Keratinocyte (primary cell): ENCODE measurements at regions not wholly inside any gene's neighbourhood (a gene's known extent, or its start where the extent isn't known, plus 50 kb on each side); places are given as distances from the start of the nearest gene placed in this dataset.
"Not testable (repeated sequence)": the region's sequence is repeated elsewhere in the genome, so short reads cannot be mapped to it uniquely, and the experiment has no call there.

Experiments used
- DNase-seq: peaks from one replicate; pipeline ENCODE4 v3.0.0-alpha.2; 2011; ENCODE audit warnings: low read depth, missing footprints, low spot score
- FAIRE-seq: peaks from 2 replicates; lab custom pipeline; 2011; peaks lifted over from hg19 to GRCh38; lab: Jason Lieb, UNC
- H2AFZ ChIP-seq: 2 replicates; pipeline ENCODE4 v1.6.0; 2012; ENCODE audit warnings: low read length, control low read depth, inconsistent platforms; ENCODE audit not compliant: control insufficient read depth
- H3K27ac ChIP-seq: 2 replicates; pipeline ENCODE4 v1.5.1; 2011; ENCODE audit warnings: low read length; ENCODE audit not compliant: control insufficient read depth, insufficient read depth
- H3K27me3 ChIP-seq: 3 replicates; pipeline ENCODE4 v1.6.0; 2011; ENCODE audit warnings: low read length; ENCODE audit not compliant: control insufficient read depth, insufficient read depth; ENCODE audit errors: extremely low read depth
- H3K36me3 ChIP-seq, 2 experiments: 2 replicates in 1 of 2; 3 replicates in 1 of 2; pipeline ENCODE4 v1.5.1; 2011; ENCODE audit warnings: low read length in 2 of 2, mild to moderate bottlenecking in 1 of 2; ENCODE audit not compliant: control insufficient read depth in 2 of 2, insufficient read depth in 2 of 2; ENCODE audit errors: extremely low read depth in 1 of 2
- H3K4me1 ChIP-seq: 3 replicates; pipeline ENCODE4 v1.5.1; 2011; ENCODE audit warnings: low read length; ENCODE audit not compliant: control insufficient read depth, insufficient read depth; ENCODE audit errors: extremely low read depth
- H3K4me2 ChIP-seq: 3 replicates; pipeline ENCODE4 v1.6.0; 2011; ENCODE audit warnings: low read depth, low read length; ENCODE audit not compliant: control insufficient read depth, insufficient read depth; ENCODE audit errors: extremely low read depth
- H3K4me3 ChIP-seq, 3 experiments: fragments of 200-600 bp in 1 of 3; sonication (generic) in 1 of 3; 2 replicates in 2 of 3; 3 replicates in 1 of 3; pipeline ENCODE4 v1.5.1; 2011 to 2016; ENCODE audit warnings: low read length in 3 of 3, mild to moderate bottlenecking in 3 of 3, control low read depth in 2 of 3, inconsistent platforms in 1 of 3, low read depth in 1 of 3, mixed read lengths in 1 of 3, mixed run types in 1 of 3, moderate library complexity in 1 of 3; ENCODE audit not compliant: control insufficient read depth in 2 of 3, insufficient read depth in 2 of 3; ENCODE audit errors: extremely low read depth in 1 of 3
- H3K79me2 ChIP-seq: 2 replicates; pipeline ENCODE4 v1.6.0; 2012; ENCODE audit warnings: low read length; ENCODE audit not compliant: control insufficient read depth, insufficient read depth
- H3K9ac ChIP-seq: 3 replicates; pipeline ENCODE4 v1.6.0; 2011; ENCODE audit warnings: low read length; ENCODE audit not compliant: control insufficient read depth, insufficient read depth; ENCODE audit errors: extremely low read depth
- H3K9me1 ChIP-seq: 3 replicates; pipeline ENCODE4 v1.6.0; 2011; ENCODE audit warnings: low read length; ENCODE audit not compliant: control insufficient read depth, insufficient read depth; ENCODE audit errors: extremely low read depth
- H3K9me3 ChIP-seq: 2 replicates; pipeline ENCODE4 v1.5.1; 2012; ENCODE audit warnings: low read depth, low read length; ENCODE audit not compliant: control insufficient read depth
- H4K20me1 ChIP-seq: 3 replicates; pipeline ENCODE4 v1.6.0; 2011; ENCODE audit warnings: low read length; ENCODE audit not compliant: control insufficient read depth, insufficient read depth; ENCODE audit errors: extremely low read depth
- dilution Hi-C: fragments of 300-500 bp; cut with MboI; formaldehyde crosslinking; loops from one replicate; pipeline ENCODE4 v1.7.0; 2020; ENCODE audit warnings: low sequenced_read_pairs; ENCODE audit not compliant: extremely low pct_ligation_motif_present

DNA sequence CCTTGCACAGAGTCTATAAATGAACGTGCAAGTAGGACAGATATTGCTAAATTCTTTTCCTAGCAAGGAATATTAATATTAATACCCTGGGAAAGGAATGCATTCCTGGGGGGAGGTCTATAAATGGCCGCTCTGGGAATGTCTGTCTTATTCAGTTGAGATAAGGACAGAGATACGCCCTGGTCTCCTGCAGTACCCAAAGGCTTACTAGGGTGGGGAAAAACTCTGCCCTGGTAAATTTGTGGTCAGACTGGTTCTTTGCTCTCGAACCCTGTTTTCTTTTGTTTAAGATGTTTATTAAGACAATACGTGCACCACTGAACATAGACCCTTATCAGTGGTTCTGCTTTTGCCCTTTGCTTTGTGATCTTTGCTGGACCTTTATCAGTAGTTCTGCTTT, 122.0 kb downstream of the ART5 start:
- H3K79me2 ChIP-seq, H3K9me3 ChIP-seq, H3K27ac ChIP-seq, H3K4me2 ChIP-seq, dilution Hi-C loops, H3K4me1 ChIP-seq, H2AFZ ChIP-seq, H3K4me3 ChIP-seq, DNase-seq, H3K9me1 ChIP-seq, H3K36me3 ChIP-seq, H3K27me3 ChIP-seq, H4K20me1 ChIP-seq, H3K9ac ChIP-seq, FAIRE-seq: not testable (repeated sequence)

DNA sequence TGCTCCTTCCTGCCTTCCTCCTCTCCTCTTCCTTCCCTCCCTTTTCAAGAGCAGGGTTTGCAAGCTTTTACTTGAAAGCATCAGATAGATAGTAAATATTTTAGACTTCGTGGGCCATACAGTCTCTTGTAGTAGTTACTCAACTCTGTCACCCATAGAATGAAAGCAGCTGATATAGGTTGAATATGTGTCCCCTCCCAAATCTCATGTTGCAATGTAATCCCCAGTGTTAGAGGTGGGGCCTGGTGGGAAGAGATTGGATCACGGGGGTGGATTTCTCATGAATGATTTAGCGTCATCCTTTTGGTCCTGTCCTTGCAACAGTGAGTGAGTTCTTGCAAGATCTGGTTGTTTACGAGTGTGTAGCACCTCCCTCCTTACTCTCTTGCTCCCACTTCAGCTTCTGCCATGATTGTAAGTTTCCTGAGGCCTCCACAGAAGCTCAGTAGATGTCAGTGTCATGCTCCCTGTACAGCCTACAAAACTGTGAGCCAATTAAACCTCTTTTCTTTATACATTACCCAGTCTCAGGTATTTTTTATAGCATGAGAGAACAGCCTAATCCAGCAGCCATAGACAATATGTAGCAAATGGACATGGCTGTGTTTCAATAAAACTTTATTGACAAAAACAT, 124.7 kb downstream of the ART5 start:
- H3K27me3 ChIP-seq, H3K4me1 ChIP-seq, FAIRE-seq, H3K27ac ChIP-seq, H3K4me2 ChIP-seq, H3K4me3 ChIP-seq, H3K9me3 ChIP-seq, H2AFZ ChIP-seq, H3K79me2 ChIP-seq, dilution Hi-C loops, H4K20me1 ChIP-seq, H3K9ac ChIP-seq, H3K9me1 ChIP-seq, DNase-seq, H3K36me3 ChIP-seq: not testable (repeated sequence)

DNA sequence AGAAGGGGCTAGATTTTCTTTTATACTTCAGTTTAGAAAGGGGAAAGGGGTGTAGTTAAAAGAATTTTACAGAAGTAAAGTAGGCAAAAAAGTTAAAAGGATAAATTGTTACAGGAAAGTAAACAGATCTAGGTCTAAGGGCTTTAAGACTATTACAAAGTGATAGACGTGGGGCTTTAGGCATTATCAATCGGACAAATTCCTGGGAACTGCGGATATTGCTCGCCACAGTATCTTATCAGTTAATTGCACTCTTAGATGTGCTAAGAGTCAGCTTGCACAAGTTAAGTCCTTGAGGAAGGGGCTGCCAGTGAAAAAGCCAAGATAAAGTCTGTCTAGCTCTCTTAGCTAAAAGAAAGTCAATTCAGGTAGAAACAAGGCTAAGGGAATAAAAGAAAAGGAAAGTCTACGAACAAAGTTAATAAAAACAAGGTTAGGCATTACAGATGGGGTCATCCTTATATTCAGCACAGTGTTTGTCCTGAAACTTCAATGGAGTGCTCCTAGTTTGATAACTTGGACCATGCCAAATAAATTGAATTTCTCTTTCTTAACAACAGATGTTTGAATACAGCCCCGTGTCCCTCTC, 125.4 kb downstream of the ART5 start:
- H3K27ac ChIP-seq, H4K20me1 ChIP-seq, FAIRE-seq, H3K9ac ChIP-seq, H3K9me3 ChIP-seq, H3K9me1 ChIP-seq, H3K4me3 ChIP-seq, H3K79me2 ChIP-seq, DNase-seq, H3K36me3 ChIP-seq, H3K4me1 ChIP-seq, H3K4me2 ChIP-seq, H2AFZ ChIP-seq, dilution Hi-C loops, H3K27me3 ChIP-seq: not testable (repeated sequence)

DNA sequence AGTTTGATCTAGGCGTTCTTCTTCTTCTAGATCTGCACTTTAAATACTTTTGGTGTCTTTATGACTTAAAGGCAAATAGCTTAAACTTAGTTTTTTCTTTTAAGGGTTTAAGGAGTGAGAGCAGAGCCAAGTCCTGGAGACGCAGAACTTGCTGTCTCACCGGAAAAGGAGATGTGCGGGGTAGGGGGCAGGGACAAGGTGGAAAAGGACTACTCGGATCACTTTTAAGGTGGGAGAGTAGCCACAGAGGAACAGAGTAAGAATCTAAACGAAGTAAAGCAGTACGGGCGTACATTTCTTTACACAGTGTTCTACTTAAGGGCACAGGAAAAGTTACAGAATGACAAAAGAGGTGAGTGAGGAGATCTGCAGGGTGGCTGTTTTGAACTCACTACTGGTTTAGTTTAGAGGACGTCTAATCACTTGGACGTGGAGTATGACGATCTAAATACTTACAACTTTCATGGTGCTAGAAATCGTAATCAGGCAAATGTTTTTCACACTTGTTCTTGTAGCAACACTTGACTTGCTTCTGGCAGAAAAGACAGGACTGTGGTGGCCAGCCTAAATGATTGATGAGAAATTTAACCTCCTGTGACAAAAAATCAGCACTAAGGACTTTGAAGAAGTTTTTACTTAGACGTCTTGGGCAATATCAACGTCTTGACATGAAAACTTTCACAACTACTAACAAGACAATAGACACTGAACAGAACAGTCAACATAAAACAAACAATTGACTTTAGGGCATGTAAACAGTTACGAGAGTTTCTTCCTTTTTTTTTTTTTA, 127.0 kb downstream of the ART5 start:
- H3K4me2 ChIP-seq, H3K27ac ChIP-seq, H3K79me2 ChIP-seq, H3K9me3 ChIP-seq, dilution Hi-C loops, H4K20me1 ChIP-seq, H3K4me1 ChIP-seq, H3K9me1 ChIP-seq, H3K27me3 ChIP-seq, H3K9ac ChIP-seq, H3K36me3 ChIP-seq, DNase-seq, H3K4me3 ChIP-seq, FAIRE-seq, H2AFZ ChIP-seq: not testable (repeated sequence)

DNA sequence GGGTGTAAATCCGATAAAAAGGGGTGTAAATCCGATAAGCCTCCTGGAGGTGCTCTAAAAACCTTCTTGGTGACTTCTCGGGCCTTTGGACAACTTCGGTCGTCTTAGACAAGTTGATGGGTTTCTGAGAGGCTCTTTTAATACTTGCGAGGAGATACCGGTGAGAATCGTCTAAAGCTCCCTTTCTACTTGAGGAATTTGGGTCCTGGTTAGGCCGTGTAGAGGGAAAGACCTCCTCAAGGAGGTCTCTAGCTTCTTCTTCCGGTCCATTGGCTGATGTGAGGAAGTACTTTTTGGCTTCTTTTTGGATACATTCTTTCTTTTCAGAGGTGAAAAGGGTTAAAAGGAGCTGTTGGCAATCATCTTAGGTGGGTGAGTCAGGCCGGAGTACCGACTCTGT, 128.5 kb downstream of the ART5 start:
- H3K79me2 ChIP-seq, FAIRE-seq, H3K9me3 ChIP-seq, H4K20me1 ChIP-seq, H3K4me3 ChIP-seq, H3K9ac ChIP-seq, H3K4me1 ChIP-seq, dilution Hi-C loops, H3K27me3 ChIP-seq, H3K27ac ChIP-seq, H3K9me1 ChIP-seq, DNase-seq, H3K36me3 ChIP-seq, H2AFZ ChIP-seq, H3K4me2 ChIP-seq: not testable (repeated sequence)
